H9 (cell line): ENCODE measurements at regions not wholly inside any gene's neighbourhood (a gene's known extent, or its start where the extent isn't known, plus 50 kb on each side); places are given as distances from the start of the nearest gene placed in this dataset.

ENCODE experiments used
- DNase-seq: peaks from one replicate; pipeline ENCODE4 v3.0.0-alpha.2; 2017
- H2AFZ ChIP-seq: one replicate; pipeline ENCODE4 v1.6.1; 2013; ENCODE audit warnings: mild to moderate bottlenecking, low read length, control low read depth, moderate library complexity
- H2AK5ac ChIP-seq: 2 replicates; pipeline ENCODE4 v1.6.1; 2013; ENCODE audit warnings: low read length, control low read depth, mixed read lengths; ENCODE audit not compliant: insufficient read length
- H2BK120ac ChIP-seq: one replicate; pipeline ENCODE4 v1.6.1; 2013; ENCODE audit warnings: low read depth, mild to moderate bottlenecking, low read length, control low read depth, inconsistent platforms; ENCODE audit not compliant: poor library complexity, severe bottlenecking
- H2BK12ac ChIP-seq: 2 replicates; pipeline ENCODE4 v1.6.1; 2013; ENCODE audit warnings: low read length, control low read depth, mixed read lengths, low read depth; ENCODE audit not compliant: insufficient read length
- H2BK15ac ChIP-seq: 2 replicates; pipeline ENCODE4 v1.6.1; 2013; ENCODE audit warnings: low read depth, low read length, control low read depth
- H2BK20ac ChIP-seq: one replicate; pipeline ENCODE4 v1.6.1; 2013; ENCODE audit warnings: low read depth, mild to moderate bottlenecking, low read length, control low read depth, inconsistent platforms; ENCODE audit not compliant: poor library complexity, severe bottlenecking
- H2BK5ac ChIP-seq: 2 replicates; pipeline ENCODE4 v1.6.1; 2013; ENCODE audit warnings: low read length, control low read depth, mixed read lengths; ENCODE audit not compliant: insufficient read length
- H3K14ac ChIP-seq: 2 replicates; pipeline ENCODE4 v1.6.1; 2013; ENCODE audit warnings: low read length, control low read depth; ENCODE audit not compliant: insufficient read depth
- H3K18ac ChIP-seq: 2 replicates; pipeline ENCODE4 v1.6.1; 2013; ENCODE audit warnings: low read depth, mild to moderate bottlenecking, mixed read lengths, low read length, control low read depth; ENCODE audit not compliant: insufficient read length
- H3K23ac ChIP-seq: 2 replicates; pipeline ENCODE4 v1.6.1; 2013; ENCODE audit warnings: low read length, control low read depth, mixed read lengths, low read depth; ENCODE audit not compliant: insufficient read length
- H3K23me2 ChIP-seq: 2 replicates; pipeline ENCODE4 v1.6.1; 2013; ENCODE audit warnings: low read depth, mild to moderate bottlenecking, mixed read lengths, low read length, control low read depth; ENCODE audit not compliant: insufficient read length, poor library complexity, severe bottlenecking
- H3K27ac ChIP-seq: 2 replicates; pipeline ENCODE4 v1.5.1; 2013; ENCODE audit warnings: low read length, control low read depth, mixed read lengths, low read depth; ENCODE audit not compliant: insufficient read length
- H3K27me3 ChIP-seq: 2 replicates; pipeline ENCODE4 v1.6.1; 2013; ENCODE audit warnings: low read length, control low read depth, inconsistent platforms; ENCODE audit not compliant: insufficient read depth
- H3K4ac ChIP-seq: 2 replicates; pipeline ENCODE4 v1.6.1; 2013; ENCODE audit warnings: low read depth, mild to moderate bottlenecking, control low read depth, inconsistent platforms, low read length, moderate library complexity
- H3K4me1 ChIP-seq: 2 replicates; pipeline ENCODE4 v1.6.1; 2013; ENCODE audit warnings: low read length, control low read depth, inconsistent platforms; ENCODE audit not compliant: insufficient read depth
- H3K4me2 ChIP-seq: 2 replicates; pipeline ENCODE4 v1.6.1; 2013; ENCODE audit warnings: low read length, control low read depth, mixed read lengths; ENCODE audit not compliant: insufficient read length, insufficient read depth
- H3K56ac ChIP-seq: 2 replicates; pipeline ENCODE4 v1.6.1; 2013; ENCODE audit warnings: low read depth, mild to moderate bottlenecking, mixed read lengths, low read length, control low read depth; ENCODE audit not compliant: insufficient read length
- H3K79me1 ChIP-seq: 2 replicates; pipeline ENCODE4 v1.6.1; 2013; ENCODE audit warnings: low read depth, mild to moderate bottlenecking, moderate library complexity, low read length, control low read depth, inconsistent platforms; ENCODE audit not compliant: insufficient read depth, poor library complexity, severe bottlenecking
- H3K79me2 ChIP-seq: 2 replicates; pipeline ENCODE4 v1.6.1; 2013; ENCODE audit warnings: low read length, control low read depth, inconsistent platforms; ENCODE audit not compliant: insufficient read depth
- H3K9ac ChIP-seq: 2 replicates; pipeline ENCODE4 v1.6.1; 2013; ENCODE audit warnings: low read length, control low read depth, mixed read lengths; ENCODE audit not compliant: insufficient read length; ENCODE audit errors: extremely low read depth
- H3K9me3 ChIP-seq: one replicate; pipeline ENCODE4 v1.6.1; 2013; ENCODE audit warnings: low read depth, low read length, inconsistent platforms; ENCODE audit not compliant: control insufficient read depth
- H3T11ph ChIP-seq: one replicate; pipeline ENCODE4 v1.6.1; 2013; ENCODE audit warnings: mild to moderate bottlenecking, low read length, control low read depth, inconsistent platforms
- H4K20me1 ChIP-seq: one replicate; pipeline ENCODE4 v1.6.1; 2013; ENCODE audit not compliant: control insufficient read depth, insufficient read length, insufficient read depth
- H4K5ac ChIP-seq: 2 replicates; pipeline ENCODE4 v1.6.1; 2013; ENCODE audit warnings: low read depth, mild to moderate bottlenecking, mixed read lengths, low read length, control low read depth; ENCODE audit not compliant: insufficient read length
- H4K8ac ChIP-seq: replicated peaks from 2 replicates; pipeline ENCODE4 v1.6.1; 2013; ENCODE audit warnings: low read length, control low read depth, mixed read lengths, low read depth; ENCODE audit not compliant: insufficient read length
- H4K91ac ChIP-seq: 2 replicates; pipeline ENCODE4 v1.6.1; 2013; ENCODE audit warnings: low read depth, mild to moderate bottlenecking, moderate library complexity, mixed read lengths, low read length, control low read depth; ENCODE audit not compliant: insufficient read length
- H3K27ac Mint-ChIP-seq, 3 experiments: 2 replicates in 2 of 3; 3 replicates in 1 of 3; pipeline ENCODE4 v1.8.0; 2020 to 2021; ENCODE audit warnings: mixed read lengths in 3 of 3, mild to moderate bottlenecking in 1 of 3, moderate library complexity in 1 of 3
- H3K27me3 Mint-ChIP-seq: 2 replicates; pipeline ENCODE4 v1.8.0; 2021; ENCODE audit warnings: low read depth, mild to moderate bottlenecking, moderate library complexity, mixed read lengths
- H3K36me3 Mint-ChIP-seq, 3 experiments: 2 replicates in 2 of 3; 3 replicates in 1 of 3; pipeline ENCODE4 v1.8.0; 2020 to 2021; ENCODE audit warnings: low read depth in 3 of 3, mixed read lengths in 3 of 3; ENCODE audit not compliant: insufficient read depth in 1 of 3
- H3K4me1 Mint-ChIP-seq, 2 experiments: 2 replicates each; pipeline ENCODE4 v1.8.0; 2020; ENCODE audit warnings: mixed read lengths in 2 of 2
- H3K4me3 Mint-ChIP-seq, 2 experiments: 2 replicates in 1 of 2; 3 replicates in 1 of 2; pipeline ENCODE4 v1.8.0; 2020 to 2021; ENCODE audit warnings: mild to moderate bottlenecking in 2 of 2, mixed read lengths in 2 of 2, moderate library complexity in 1 of 2
- H3K9me3 Mint-ChIP-seq, 2 experiments: 2 replicates in 1 of 2; 3 replicates in 1 of 2; pipeline ENCODE4 v1.8.0; 2020; ENCODE audit warnings: mild to moderate bottlenecking in 2 of 2, mixed read lengths in 2 of 2, moderate library complexity in 1 of 2
- CTCF ChIP-seq: fragments of 200-600 bp; sonication (generic); conservative IDR thresholded peaks from 3 replicates; pipeline ENCODE4 v1.8.0; 2021; ENCODE audit warnings: antibody characterized with exemption, mild to moderate bottlenecking
- WGBS: extraction: QIAGEN DNeasy Blood & Tissue Kit; methylation state at CpG from one replicate; pipeline ENCODE4 v1.1.7; 2013; ENCODE audit warnings: missing lambda C conversion rate, low lambda C conversion rate, mixed read lengths; ENCODE audit not compliant: insufficient read length; ENCODE audit errors: extremely low coverage; 5-methylcytosine and 5-hydroxymethylcytosine counted together

DNA sequence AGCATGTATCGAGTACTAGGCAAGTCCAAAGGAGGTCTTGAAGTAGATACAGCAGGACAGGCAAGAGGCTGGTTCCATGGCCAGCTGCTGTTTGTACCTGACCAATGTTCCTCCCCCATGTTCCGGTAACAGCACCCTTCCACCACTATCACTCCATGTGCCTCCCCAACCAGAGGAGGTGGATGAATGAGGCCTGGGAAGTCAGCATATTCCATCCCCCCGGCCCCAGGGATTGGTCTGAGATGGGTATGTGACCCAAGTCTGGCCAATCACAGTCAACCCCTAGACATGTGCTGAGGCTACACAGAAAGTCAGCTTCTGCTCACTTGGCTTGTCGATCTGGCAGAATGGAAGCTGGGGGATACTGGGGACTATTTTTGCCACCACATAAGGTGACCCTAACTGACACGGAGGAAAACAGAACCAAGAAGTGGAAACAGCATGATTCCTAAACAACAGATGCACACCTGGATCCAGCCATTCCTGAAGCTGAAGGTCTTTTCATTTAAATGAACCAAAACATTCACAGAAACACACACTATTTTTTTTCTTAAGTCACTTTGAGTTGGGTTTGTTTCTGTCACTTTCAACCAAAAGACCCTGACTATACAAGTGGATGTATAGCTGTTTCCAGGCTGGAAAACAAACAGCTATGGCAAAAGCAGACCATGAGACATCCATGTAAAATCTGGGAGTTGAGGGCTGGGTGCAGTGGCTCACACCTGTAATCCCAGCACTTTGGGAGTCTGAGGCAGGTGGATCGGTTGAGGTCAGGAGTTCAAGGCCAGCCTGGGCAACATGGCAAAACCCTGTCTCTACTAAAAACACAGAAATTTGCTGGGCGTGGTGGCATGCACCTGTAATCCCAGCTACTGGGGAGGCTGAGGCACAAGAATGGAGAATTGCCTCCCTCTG lies 70.4 kb upstream of the PTPN1 start:
- no peaks in the 10 kb centered on the region for H3K36me3 Mint-ChIP-seq
- Histone ChIP-seq H2BK5ac (no peak overlapping the region), H3K4me2 (no peak overlapping the region)

More for the DNA sequence above, 70.4 kb upstream of the PTPN1 start:
- H4K20me1 ChIP-seq = no peaks in the 10 kb centered on the region
- H4K91ac ChIP-seq = no peak overlapping the region
- no peak overlapping the region for H2BK12ac ChIP-seq
- H3K27ac Mint-ChIP-seq = no peak overlapping the region
- H3K23ac ChIP-seq = no peak overlapping the region
- H3K18ac ChIP-seq = no peak overlapping the region
- no peak overlapping the region for H3K56ac ChIP-seq
- H3K23me2 ChIP-seq = no peaks in the 10 kb centered on the region
- no peaks in the 10 kb centered on the region for H3K79me1 ChIP-seq
- H3K4me3 Mint-ChIP-seq = no peak overlapping the region
- no peaks in the 10 kb centered on the region for H3K9me3 Mint-ChIP-seq
- TF ChIP-seq CTCF = no peak
- H3K4me1 Mint-ChIP-seq = peaks cover under 1 to 4% of the 10 kb centered on the region in 2 experiments; a peak in 1 of 4 replicates
- no peak overlapping the region for H2AK5ac ChIP-seq
- H4K8ac ChIP-seq = no peak overlapping the region
- no peak overlapping the region for H3T11ph ChIP-seq
- no peak overlapping the region for H3K4ac ChIP-seq
- no peak overlapping the region for H3K27ac ChIP-seq
- H2AFZ ChIP-seq = no peak overlapping the region
- WGBS = no CpG with 5 or more reads among the region's 7 CpGs
- no peaks in the 10 kb centered on the region for H3K79me2 ChIP-seq
- no peak overlapping the region for H4K5ac ChIP-seq
- H2BK120ac ChIP-seq = no peak overlapping the region
- no peaks in the 10 kb centered on the region for H3K27me3 Mint-ChIP-seq
- no peaks in the 10 kb centered on the region for H3K27me3 ChIP-seq
- H3K4me1 ChIP-seq = no peaks in the 10 kb centered on the region
- no peak overlapping the region for H3K14ac ChIP-seq
- DNase-seq = no peak
- no peaks in the 10 kb centered on the region for H3K9me3 ChIP-seq
- no peak overlapping the region for H2BK20ac ChIP-seq
- H2BK15ac ChIP-seq = no peak overlapping the region
- no peak overlapping the region for H3K9ac ChIP-seq
